Epidermal melanocyte (primary cell): ENCODE measurements at regions not wholly inside any gene's neighbourhood (a gene's known extent, or its start where the extent isn't known, plus 50 kb on each side); places are given as distances from the start of the nearest gene placed in this dataset.
A peak's percentile ranks its signal among the peaks of the same experiment; 100 is the strongest.

Experiments used
- DNase-seq: peaks from one replicate; pipeline ENCODE4 v3.0.0; 2011; ENCODE audit warnings: low spot score; ENCODE audit not compliant: insufficient read length

DNA sequence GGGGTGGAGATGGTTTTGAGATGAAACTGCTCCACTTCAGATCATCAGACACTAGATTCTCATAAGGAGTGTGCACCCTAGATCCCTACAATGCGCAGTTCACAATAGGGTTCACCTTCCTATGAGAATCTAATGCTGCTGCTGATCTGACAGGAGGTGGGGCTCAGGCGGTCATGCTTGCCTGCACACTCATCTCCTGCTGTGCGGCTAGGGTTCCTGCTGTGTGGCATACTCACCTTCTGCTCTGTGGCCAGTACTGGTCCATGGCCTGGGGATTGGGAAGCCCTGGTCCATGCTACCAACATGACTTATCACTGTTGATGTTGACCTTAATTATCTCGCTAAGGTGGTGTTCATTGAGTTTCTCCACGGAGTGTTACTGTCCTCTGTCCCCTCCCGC lies 144.5 kb downstream of the NAV1 start:
- no peak for DNase-seq

- no peak for DNase-seq
These were observed 143.5 kb upstream of the IPO9 start for GRCh38 chr1:201685485-201685884.

DNA sequence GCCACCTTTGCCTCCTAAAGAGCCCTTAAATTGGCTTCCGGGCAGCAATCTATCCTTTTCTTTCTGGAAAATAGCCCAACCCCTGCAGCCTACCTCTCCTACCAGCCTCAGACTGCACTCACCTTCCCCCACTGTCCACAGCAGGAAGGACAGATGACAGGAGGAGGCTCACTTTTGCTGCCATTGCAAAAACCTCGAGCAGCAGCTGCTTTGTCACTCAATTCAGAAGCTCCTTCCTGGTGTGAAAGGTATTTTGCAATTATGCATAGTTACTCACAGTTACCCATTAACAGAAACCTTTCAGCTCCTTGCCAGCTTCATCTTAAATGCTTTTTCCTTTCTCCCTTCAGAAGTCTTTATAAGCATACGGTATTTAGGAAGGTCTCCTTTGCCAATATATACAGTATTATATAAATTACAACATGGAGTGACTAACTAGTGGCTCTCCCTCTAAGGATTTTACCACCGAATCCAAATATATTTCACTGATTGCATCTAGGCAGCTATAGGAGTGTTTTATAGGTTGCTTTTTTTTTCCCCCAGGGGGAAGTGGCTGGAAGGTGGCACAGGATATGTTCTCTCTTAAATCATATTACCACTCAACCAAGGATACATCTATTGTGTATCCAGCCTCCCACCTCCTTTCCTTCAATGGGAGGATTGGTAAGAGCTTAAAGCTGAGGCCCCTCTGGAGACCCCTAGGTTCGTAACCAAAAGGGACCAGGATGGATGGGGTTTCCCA lies 142.1 kb upstream of the IPO9 start:
- DNase-seq: no peak

- no peak for DNase-seq
These were observed 140.4 kb upstream of the IPO9 start for GRCh38 chr1:201688514-201688913.

GRCh38 chr1:201689647-201690046 lies 139.3 kb upstream of the IPO9 start:
- no peak for DNase-seq

- no peak for DNase-seq
These were observed 138.4 kb upstream of the IPO9 start for GRCh38 chr1:201690528-201690927.

GRCh38 chr1:201691716-201692554 lies 137.0 kb upstream of the IPO9 start:
- no peak for DNase-seq

DNA sequence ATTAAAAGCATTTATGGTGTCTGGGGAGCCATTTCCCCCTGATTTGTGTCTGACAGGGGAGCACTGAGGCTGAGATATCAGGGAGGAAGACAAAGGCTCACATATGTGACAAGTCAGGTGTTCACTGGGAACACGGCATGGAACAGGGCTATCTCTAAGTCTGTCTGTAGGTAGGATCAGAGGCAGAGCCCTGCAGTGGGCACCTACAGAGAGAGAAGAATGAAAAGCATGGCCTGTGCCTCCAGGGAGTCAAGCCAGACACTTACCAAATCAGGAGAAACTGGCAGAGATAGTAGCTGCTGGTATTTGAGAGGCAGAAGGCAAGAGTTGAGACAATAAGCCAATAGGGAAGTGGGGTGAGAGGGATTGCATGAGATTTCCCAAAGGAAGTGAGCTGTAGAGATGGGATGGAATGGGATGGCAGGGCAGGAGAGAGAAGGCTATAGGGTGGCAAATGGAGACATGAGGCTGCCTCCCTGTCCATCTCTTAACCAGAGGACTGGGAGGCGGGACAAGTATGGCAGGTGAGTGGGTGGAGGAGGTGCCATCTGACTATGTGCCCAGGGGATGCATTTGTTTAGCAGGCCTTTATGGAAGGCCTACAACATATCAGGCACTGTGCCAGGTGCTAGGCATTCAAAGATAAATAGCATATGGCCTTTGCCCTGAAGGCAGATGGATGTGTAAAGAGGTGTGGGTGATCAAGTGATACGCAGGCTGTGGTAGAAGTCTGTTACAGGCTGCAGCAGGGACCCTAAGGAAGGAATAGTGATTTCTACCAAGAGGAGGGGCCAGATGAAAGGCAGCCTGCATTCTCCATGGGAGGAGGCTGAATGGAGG lies 136.2 kb upstream of the IPO9 start:
- DNase-seq: no peak

- no peak for DNase-seq
These were observed 134.9 kb upstream of the IPO9 start for GRCh38 chr1:201693890-201694607.

DNA sequence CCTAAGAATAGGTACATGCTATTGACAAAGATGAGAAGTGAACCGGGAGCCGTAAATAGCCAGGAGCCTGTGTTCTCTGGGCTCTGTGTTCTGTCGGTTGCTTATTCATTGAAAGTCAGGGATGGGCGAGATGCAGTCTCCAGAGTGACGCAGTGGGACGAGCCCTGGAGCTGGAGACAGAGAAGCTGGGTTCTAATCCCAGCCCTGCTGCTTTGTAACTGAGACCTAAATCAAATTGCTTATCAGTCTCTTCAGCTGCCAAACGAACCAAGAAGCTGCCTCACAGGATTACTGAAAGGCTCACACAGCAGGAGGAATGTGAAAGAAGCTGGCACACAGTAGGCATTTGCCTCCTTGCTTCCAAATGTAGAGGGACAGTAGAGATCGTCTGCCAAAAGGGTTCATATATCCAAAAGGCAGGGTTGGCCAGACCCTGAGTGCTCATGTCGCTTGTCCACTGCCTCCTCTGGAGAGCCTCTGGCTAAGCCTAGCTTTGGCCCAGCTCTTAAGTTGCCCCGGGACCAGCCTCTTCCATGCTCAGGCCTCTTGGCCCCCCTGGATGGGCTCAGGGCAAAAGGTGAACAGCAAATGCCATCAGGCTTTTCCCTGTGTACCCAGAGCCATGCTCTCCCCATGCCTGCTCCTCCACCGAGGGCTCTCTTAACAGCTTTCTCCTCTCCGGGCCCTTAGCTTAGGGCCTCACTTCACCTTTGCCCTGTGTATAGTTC lies 134.2 kb upstream of the IPO9 start:
- no peak for DNase-seq

- DNase-seq: no peak
These were observed 133.3 kb upstream of the IPO9 start for GRCh38 chr1:201695607-201696006.

DNA sequence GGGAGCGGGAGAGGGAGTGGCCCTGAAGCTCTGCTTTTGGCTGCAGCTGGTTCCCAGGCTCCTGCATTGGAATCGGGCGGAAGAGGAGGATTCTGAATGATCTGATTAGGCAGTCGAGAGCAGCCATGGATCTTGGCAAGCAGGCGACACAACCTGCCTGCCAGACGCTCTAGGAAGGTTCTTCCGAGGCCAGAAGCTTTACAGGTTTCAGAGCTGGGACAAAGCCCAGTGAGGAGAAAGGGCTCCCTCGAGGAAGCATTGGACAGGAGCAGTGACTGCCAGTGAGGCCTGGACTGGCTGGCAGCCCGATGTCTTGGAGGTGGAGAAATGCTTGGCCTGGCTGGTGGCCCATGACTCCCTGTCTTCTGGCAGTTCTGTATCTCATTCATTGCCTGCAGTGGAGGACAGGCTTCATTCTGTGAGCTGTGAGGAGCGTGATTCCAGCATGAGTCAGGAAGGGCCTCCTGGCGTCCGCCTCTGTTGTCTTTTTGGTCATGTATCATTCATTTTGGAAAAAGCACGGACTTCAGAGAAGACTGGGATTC lies 132.7 kb upstream of the IPO9 start:
- DNase-seq: peak; percentile 74

DNA sequence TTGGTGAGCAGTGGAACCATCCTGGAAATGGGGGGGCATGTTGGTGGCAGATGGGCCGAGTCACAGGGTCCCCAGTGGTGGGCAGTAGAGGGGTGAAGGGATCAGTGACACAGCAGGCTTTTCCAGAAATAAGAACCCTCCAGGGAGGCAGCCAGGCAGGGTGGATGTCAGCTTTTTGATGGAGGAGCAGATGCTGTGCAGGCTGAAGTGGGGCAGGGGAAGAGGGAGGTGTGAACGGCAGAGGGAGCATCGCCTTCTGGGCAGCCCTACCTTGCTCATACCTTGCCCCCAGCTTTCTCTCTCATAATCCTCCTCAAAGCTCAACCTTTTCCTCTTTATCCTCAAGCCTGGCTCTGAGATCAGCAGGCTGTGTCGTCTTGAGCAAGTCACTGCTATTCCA lies 131.8 kb upstream of the IPO9 start:
- DNase-seq: no peak

DNA sequence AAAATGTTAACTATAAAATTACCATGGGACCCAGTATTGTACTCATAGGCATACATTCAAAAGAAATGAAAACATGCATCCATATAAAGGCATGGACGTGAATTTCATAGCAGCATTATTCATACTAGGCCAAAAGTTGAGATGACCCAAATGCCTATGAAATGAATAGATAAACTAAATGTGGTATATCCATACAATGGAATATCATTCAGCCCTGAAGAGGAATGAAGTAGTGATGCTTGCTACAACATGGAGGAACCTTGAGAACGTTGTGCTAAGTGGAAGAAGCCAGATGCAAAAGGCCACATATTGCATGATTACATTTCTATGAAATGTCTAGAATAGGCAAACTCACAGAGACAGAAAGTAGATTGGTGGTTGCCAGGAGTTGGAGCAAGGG lies 127.1 kb upstream of the IPO9 start:
- DNase-seq: no peak

- no peak for DNase-seq
These were observed 126.0 kb upstream of the IPO9 start for GRCh38 chr1:201702936-201703335.

GRCh38 chr1:201703621-201704438 lies 125.1 kb upstream of the IPO9 start:
- DNase-seq: peak; percentile 50

DNA sequence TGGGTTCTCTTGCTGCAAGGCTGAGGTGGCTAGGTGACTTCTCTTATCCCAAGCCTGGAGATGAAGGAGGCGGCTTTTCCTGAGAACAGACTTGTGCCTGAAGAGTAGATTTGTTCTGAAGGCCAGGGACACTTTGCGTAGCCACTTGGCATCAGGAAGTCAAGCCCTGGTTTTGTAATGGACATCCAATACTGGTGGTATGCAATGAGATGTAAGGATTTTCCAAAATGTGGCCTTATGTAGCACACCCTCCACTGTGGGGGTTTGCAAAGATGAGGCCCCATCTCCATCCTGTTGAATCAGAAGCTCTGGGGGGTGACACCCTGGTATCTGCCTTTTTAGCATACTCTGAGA lies 124.5 kb upstream of the IPO9 start:
- DNase-seq: no peak

DNA sequence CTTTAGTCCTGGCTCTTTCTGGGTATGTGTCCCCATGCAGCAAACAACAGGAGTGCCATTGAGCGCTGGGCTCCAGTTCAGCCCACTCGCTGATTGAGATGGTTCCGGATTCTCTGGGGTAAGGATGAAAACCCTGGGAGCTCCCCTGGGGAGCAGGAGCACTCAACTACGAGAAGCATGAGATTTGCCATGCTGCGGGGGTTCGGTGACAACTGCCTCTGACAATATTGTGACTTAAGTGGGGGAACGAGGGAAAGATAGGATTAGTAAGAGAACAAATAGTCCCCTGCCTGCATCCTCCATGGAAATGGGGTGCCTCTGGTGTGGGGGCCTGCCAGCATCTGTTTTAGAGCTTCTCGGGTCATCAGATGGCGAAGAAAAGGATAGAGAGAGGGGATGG lies 123.6 kb upstream of the IPO9 start:
- no peak for DNase-seq

DNA sequence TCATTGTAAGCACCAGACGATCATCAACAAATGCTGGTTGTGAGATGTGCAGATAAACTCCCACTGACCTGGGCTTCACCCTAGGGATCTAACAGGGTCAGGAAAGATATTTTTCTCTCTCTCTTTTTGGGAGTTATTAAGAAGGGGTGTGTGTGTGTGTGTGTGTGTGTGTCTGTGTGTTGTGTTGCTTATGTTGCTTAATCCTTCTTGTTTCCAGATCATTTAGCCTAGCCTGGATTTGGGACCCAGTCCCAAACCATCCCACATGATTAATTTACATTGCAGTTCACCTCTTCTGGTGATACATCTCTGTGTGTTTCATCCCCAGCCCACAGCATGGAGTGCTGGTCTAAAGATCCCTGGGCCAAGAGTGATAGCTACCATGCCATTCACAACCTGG lies 122.8 kb upstream of the IPO9 start:
- no peak for DNase-seq

DNA sequence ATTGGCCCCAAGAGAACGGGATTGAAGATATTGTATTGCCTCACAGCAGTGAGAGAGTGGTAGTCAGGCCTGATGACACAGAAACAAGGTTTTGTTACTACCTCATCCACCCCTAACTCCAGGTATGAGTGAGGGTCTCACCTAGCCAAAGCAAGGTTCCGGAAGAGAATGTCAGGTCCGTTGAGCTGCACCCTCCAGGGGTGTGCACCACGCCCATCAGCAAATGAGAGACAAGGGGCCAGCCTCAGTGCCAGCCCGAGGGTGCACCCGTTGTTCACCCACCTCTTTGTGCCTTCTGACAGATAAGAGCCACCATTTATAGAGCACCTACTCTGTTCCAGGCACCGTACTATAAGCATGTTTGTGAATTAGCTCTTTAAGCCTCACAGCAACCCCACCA lies 121.9 kb upstream of the IPO9 start:
- no peak for DNase-seq
